K562 (cell line): ENCODE measurements at regions not wholly inside any gene's neighbourhood (a gene's known extent, or its start where the extent isn't known, plus 50 kb on each side); places are given as distances from the start of the nearest gene placed in this dataset.
A peak's percentile ranks its signal among the peaks of the same experiment; 100 is the strongest.

Experiments
- ATAC-seq: fragments of 200-7000 bp; cut with Tn5 transposase; 3 replicates; pipeline ENCODE4 v1.9.1; 2020; ENCODE audit warnings: moderate library complexity
- BruUV-seq: library from RNA; stranded (reverse); fragments of 400-500 nt; replicated peaks from 2 replicates; lab custom pipeline; 2021; lab: Mats Ljungman, UMichigan
- CTCF ChIA-PET: fragments of 300-600 bp; formaldehyde crosslinking; extraction: SDS; loops from one replicate; lab custom pipeline; 2021; ENCODE audit warnings: low intra/inter-chr PET ratio; lab: Yijun Ruan, JAX
- POLR2A ChIA-PET: fragments of 300-600, 350-650 bp; sonication (Branson Sonifier 250); formaldehyde crosslinking; extraction: SDS; loops from one replicate; lab custom pipeline; 2021; ENCODE audit warnings: antibody characterized with exemption, inconsistent platforms; lab: Yijun Ruan, JAX
- DNase-seq, 4 experiments: peaks; one replicate each; pipeline versions ENCODE4 v3.0.0 to v3.0.0-alpha.2; 2011 to 2018; ENCODE audit warnings: low spot score in 3 of 4, mixed read lengths in 3 of 4; ENCODE audit errors: extremely low read depth in 1 of 4
- FAIRE-seq: peaks from 2 replicates; lab custom pipeline; 2011; peaks lifted over from hg19 to GRCh38; lab: Jason Lieb, UNC
- H2AFZ ChIP-seq: 2 replicates; pipeline ENCODE4 v1.6.0; 2011; ENCODE audit warnings: low read depth, low read length, control low read depth, inconsistent platforms
- H3K27ac ChIP-seq: fragments of 200-600 bp; 3 replicates; pipeline ENCODE4 v1.8.0; 2011; ENCODE audit warnings: low read depth, mild to moderate bottlenecking, control low read depth, inconsistent platforms, low read length, moderate library complexity, mixed read lengths; ENCODE audit errors: extremely low read depth
- H3K27me3 ChIP-seq, 2 experiments: fragments of 300-600 bp in 1 of 2; 2 replicates in 1 of 2; 3 replicates in 1 of 2; pipeline versions ENCODE4 v1.6.0 to v1.8.0; 2011; ENCODE audit warnings: inconsistent platforms in 2 of 2, low read length in 2 of 2, mild to moderate bottlenecking in 1 of 2, mixed read lengths in 1 of 2, moderate library complexity in 1 of 2; ENCODE audit not compliant: control insufficient read depth in 2 of 2, insufficient read depth in 2 of 2
- H3K36me3 ChIP-seq: fragments of 300-600 bp; 3 replicates; pipeline ENCODE4 v1.8.0; 2011; ENCODE audit warnings: mild to moderate bottlenecking, low read length, inconsistent platforms; ENCODE audit not compliant: control insufficient read depth, insufficient read depth
- H3K4me1 ChIP-seq, 2 experiments: fragments of 200-600 bp in 1 of 2; replicated peaks in 1 of 2; 2 replicates in 1 of 2; 3 replicates in 1 of 2; pipeline versions ENCODE4 v1.5.1 to v1.8.0; 2011; ENCODE audit warnings: inconsistent platforms in 2 of 2, low read length in 2 of 2, mild to moderate bottlenecking in 1 of 2, mixed read lengths in 1 of 2, moderate library complexity in 1 of 2; ENCODE audit not compliant: control insufficient read depth in 2 of 2, insufficient read depth in 2 of 2
- H3K4me2 ChIP-seq: 2 replicates; pipeline ENCODE4 v1.6.1; 2011; ENCODE audit warnings: low read length, control low read depth, inconsistent platforms, mixed read lengths; ENCODE audit not compliant: insufficient read depth
- H3K4me3 ChIP-seq: fragments of 200-600 bp; sonication (generic), shearing (Covaris generic); 2 replicates; pipeline ENCODE4 v1.5.1; 2016; ENCODE audit warnings: control low read depth, inconsistent platforms
- H3K79me2 ChIP-seq: fragments of 200-600 bp; 3 replicates; pipeline ENCODE4 v1.8.0; 2011; ENCODE audit warnings: low read length, inconsistent platforms; ENCODE audit not compliant: control insufficient read depth, insufficient read depth
- H3K9ac ChIP-seq, 2 experiments: 2 replicates each; pipeline versions ENCODE4 v1.6.0 to v1.6.1; 2011; ENCODE audit warnings: low read depth in 2 of 2, low read length in 2 of 2, control low read depth in 1 of 2, inconsistent platforms in 1 of 2, mild to moderate bottlenecking in 1 of 2, mixed read lengths in 1 of 2; ENCODE audit not compliant: insufficient read depth in 1 of 2
- H3K9me1 ChIP-seq: one replicate; pipeline ENCODE4 v1.6.0; 2011; ENCODE audit warnings: inconsistent platforms, mild to moderate bottlenecking, low read length, moderate library complexity; ENCODE audit not compliant: control insufficient read depth, insufficient read depth
- H3K9me3 ChIP-seq: replicated peaks from 2 replicates; pipeline ENCODE4 v1.5.1; 2011; ENCODE audit warnings: low read depth, low read length, inconsistent platforms; ENCODE audit not compliant: control insufficient read depth, insufficient read depth
- H4K20me1 ChIP-seq: replicated peaks from 2 replicates; pipeline ENCODE4 v1.6.1; 2011; ENCODE audit warnings: low read length, inconsistent platforms, mixed read lengths; ENCODE audit not compliant: control insufficient read depth, insufficient read depth
- BRD9 ChIP-seq: fragments of 450-650 bp; IDR thresholded peaks from 2 replicates; pipeline ENCODE4 v1.6.1; 2018; ENCODE audit warnings: low read depth; ENCODE audit not compliant: partially characterized antibody
- CBX1 ChIP-seq: sonication (generic); IDR thresholded peaks from 2 replicates; pipeline ENCODE4 v1.6.1; 2016; ENCODE audit warnings: antibody characterized with exemption, low read depth, mild to moderate bottlenecking
- DNMT1 ChIP-seq: fragments of 450-650 bp; IDR thresholded peaks from 2 replicates; pipeline ENCODE4 v1.6.1; 2016; ENCODE audit warnings: antibody characterized with exemption, mild to moderate bottlenecking
- HDAC1 ChIP-seq, 2 experiments: fragments of 450-650 bp; IDR thresholded peaks; 2 replicates each; pipeline ENCODE4 v1.6.1; 2016 to 2017; ENCODE audit warnings: inconsistent platforms in 1 of 2, mild to moderate bottlenecking in 1 of 2, moderate library complexity in 1 of 2
- HDAC8 ChIP-seq: fragments of 450-650 bp; IDR thresholded peaks from 2 replicates; pipeline ENCODE4 v1.6.1; 2016; ENCODE audit warnings: mild to moderate bottlenecking, missing genetic modification characterization, moderate library complexity, missing compliant biosample characterization
- MXI1 ChIP-seq: IDR thresholded peaks from 2 replicates; pipeline ENCODE4 v1.6.1; 2011; ENCODE audit warnings: low read depth, mild to moderate bottlenecking, improper control_type of control experiment, low read length
- PCBP1 ChIP-seq: fragments of 200-400 bp; formaldehyde crosslinking; IDR thresholded peaks from 2 replicates; pipeline ENCODE4 v1.6.1; 2018; ENCODE audit warnings: mild to moderate bottlenecking, low read depth, low read length; ENCODE audit not compliant: poor library complexity, severe bottlenecking
- RB1 ChIP-seq: fragments of 450-650 bp; IDR thresholded peaks from 2 replicates; pipeline ENCODE4 v1.6.1; 2017; ENCODE audit warnings: low read depth, mild to moderate bottlenecking
- SMAD3 ChIP-seq: fragments of 450-650 bp; formaldehyde crosslinking; conservative IDR thresholded peaks from 2 replicates; pipeline ENCODE4 v1.4.0; 2020; ENCODE audit warnings: mild to moderate bottlenecking
- SRSF1 ChIP-seq: fragments of 200-400 bp; formaldehyde crosslinking; IDR thresholded peaks from 2 replicates; pipeline ENCODE4 v1.6.1; 2017; ENCODE audit warnings: mild to moderate bottlenecking, low read depth, low read length, moderate library complexity
- ZNF57 ChIP-seq: fragments of 450-650 bp; formaldehyde crosslinking; IDR thresholded peaks from 2 replicates; pipeline ENCODE4 v1.4.0; 2020; ENCODE audit warnings: mild to moderate bottlenecking, moderate library complexity
- ZNF707 ChIP-seq: fragments of 250-450 bp; sonication (Bioruptor Pico); conservative IDR thresholded peaks from 2 replicates; pipeline ENCODE4 v1.8.0; 2022; ENCODE audit warnings: inconsistent platforms, mild to moderate bottlenecking, moderate library complexity
- WGBS: fragments of 100-300 bp; shearing (Covaris generic); methylation state at CpG from one replicate; pipeline ENCODE4 v1.1.6; 2016; ENCODE audit warnings: low coverage, mixed read lengths; ENCODE audit not compliant: insufficient coverage; ENCODE audit errors: missing lambda C conversion rate; 5-methylcytosine and 5-hydroxymethylcytosine counted together
- in situ Hi-C: fragments of 300-500 bp; cut with MboI; formaldehyde crosslinking; loops from 4 replicates; pipeline ENCODE4 v1.15.0; 2018; ENCODE audit warnings: inconsistent platforms, mixed read lengths
- intact Hi-C: fragments of 100-400 bp; cut with micrococcal nuclease; formaldehyde crosslinking; loops from 2 replicates; pipeline ENCODE4 v1.14.2; 2022

DNA sequence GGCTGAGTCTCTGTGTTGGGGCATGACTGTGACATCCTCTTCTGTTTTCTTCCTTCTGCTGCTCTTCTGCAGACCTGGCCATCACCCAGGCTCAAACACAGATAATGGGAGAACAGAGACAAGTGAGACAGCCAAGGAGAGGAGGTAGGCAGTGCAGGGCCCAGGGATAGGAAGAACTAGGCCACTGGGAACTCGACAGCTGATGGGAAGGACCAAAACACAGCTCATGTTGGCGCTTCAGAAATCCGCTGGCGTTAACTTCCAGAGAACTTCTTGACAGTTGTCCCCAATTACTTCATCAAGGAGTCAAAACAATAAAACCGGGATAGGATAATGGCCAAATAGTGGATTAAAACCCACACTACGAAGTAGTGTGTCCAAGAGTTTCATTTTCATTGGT, 97.0 kb upstream of the PALS2 start:
- in situ Hi-C loops: no loop called here
- no peak for FAIRE-seq
- ChIA-PET CTCF (no interaction called here), POLR2A (interaction anchor here (0.7 kb wide), 1 partner anchor 27 kb away, joined by 4 read pairs; no protein-coding TSS in a partner anchor)
- ATAC-seq: no peak
- H3K9me1 ChIP-seq: no peaks in the 10 kb centered on the region
- intact Hi-C loops: no loop called here
- no peak overlapping the region for H3K27ac ChIP-seq
- BruUV-seq: no TSS peak
- no peak for TF ChIP-seq SRSF1
- no peak for TF ChIP-seq RB1
- no peak for TF ChIP-seq PCBP1
- no peak for TF ChIP-seq SMAD3
- no peak for TF ChIP-seq DNMT1
- TF ChIP-seq BRD9: no peak
- no peak for TF ChIP-seq HDAC8 (tag)
- no peak for TF ChIP-seq CBX1
- TF ChIP-seq MXI1: no peak
- no peak for TF ChIP-seq HDAC1 (IDR thresholded peaks at IDR 0.05)
- TF ChIP-seq ZNF707 (CRISPR knock-in tag): no peak
- TF ChIP-seq ZNF57 (CRISPR knock-in tag): no peak
- H2AFZ ChIP-seq: 0 out of 2 replicates have a peak overlapping the region, but pooled peaks have one; percentile 7
- DNase-seq: no peak
- H3K9me3 ChIP-seq: no peaks in the 10 kb centered on the region
- H4K20me1 ChIP-seq: no peaks in the 10 kb centered on the region
- H3K4me3 ChIP-seq: no peak overlapping the region
- WGBS: 38% methylated on average over 6 of the region's 6 CpGs
- H3K9ac ChIP-seq: no peak overlapping the region
- peaks cover 0 to 7% of the 10 kb centered on the region in 2 experiments; a peak in 1 of 5 replicates for H3K4me1 ChIP-seq
- no peak overlapping the region for H3K4me2 ChIP-seq
- no peaks in the 10 kb centered on the region for H3K27me3 ChIP-seq
- H3K79me2 ChIP-seq: no peaks in the 10 kb centered on the region
- no peaks in the 10 kb centered on the region for H3K36me3 ChIP-seq
